Stimulated activated CD4-positive, alpha-beta T cell treated with anti-CD3 and anti-CD28 coated beads, Interleukin-2, amount 100 ng/mL, for 24 hours (primary cell): ENCODE measurements at regions not wholly inside any gene's neighbourhood (a gene's known extent, or its start where the extent isn't known, plus 50 kb on each side); places are given as distances from the start of the nearest gene placed in this dataset.

Experiments used
- DNase-seq, 2 donors: peaks; one replicate each; pipeline ENCODE4 v3.0.0-alpha.2; 2020

- DNase-seq, result no peak
These were observed 129.6 kb upstream of the CNTN6 start for GRCh38 chr3:963255-963654.

DNA sequence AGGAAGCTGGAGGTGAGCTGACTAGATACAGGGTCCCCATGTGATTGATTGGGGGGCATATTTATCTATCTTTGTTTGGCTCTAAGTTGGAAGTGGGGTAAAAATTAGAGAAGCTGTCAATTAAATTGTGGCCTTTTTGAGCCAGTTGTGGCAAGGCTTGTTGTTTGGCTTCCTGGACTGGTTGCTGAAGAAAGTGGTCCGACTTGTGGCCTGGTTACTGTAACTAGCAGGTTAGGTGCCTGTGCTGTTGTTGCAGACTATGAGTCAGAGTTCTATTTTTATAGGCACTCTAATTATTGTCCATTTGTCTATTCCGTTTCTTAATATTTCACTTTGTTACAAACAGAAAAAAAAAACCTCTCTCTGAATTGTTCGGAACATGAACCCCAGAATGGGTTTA, 129.1 kb upstream of the CNTN6 start:
- no peak for DNase-seq

- DNase-seq, result no peak
These were observed 127.0 kb upstream of the CNTN6 start for GRCh38 chr3:965826-966225.

- DNase-seq, result no peak
These were observed 126.5 kb upstream of the CNTN6 start for GRCh38 chr3:966341-966740.

- no peak for DNase-seq
These were observed 119.5 kb upstream of the CNTN6 start for GRCh38 chr3:973340-973739.

DNA sequence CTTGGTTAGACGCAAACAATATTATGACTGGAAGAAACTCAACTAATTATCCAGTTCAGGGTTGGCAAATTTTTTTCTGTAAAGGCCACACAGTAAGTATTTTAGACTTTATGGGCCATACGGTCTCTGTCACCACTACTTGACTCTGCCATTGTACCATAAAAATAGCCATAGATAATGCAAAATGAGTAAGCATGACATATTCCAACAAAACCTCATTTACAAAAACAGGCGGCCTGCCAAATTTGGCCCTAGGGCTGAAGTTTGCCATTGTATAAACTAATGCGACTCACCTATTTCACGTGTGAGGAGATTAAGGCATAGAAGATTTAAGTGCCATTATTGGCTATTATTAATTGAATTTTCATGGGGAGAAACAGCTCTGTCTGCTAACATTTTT, 116.8 kb upstream of the CNTN6 start:
- no peak for DNase-seq

GRCh38 chr3:981156-981555, 111.7 kb upstream of the CNTN6 start:
- no peak for DNase-seq

- DNase-seq, result no peak
These were observed 104.0 kb upstream of the CNTN6 start for GRCh38 chr3:988785-989184.

- no peak for DNase-seq
These were observed 100.0 kb upstream of the CNTN6 start for GRCh38 chr3:992871-993270.

- DNase-seq, result no peak
These were observed 90.8 kb upstream of the CNTN6 start for GRCh38 chr3:1002010-1002409.

DNA sequence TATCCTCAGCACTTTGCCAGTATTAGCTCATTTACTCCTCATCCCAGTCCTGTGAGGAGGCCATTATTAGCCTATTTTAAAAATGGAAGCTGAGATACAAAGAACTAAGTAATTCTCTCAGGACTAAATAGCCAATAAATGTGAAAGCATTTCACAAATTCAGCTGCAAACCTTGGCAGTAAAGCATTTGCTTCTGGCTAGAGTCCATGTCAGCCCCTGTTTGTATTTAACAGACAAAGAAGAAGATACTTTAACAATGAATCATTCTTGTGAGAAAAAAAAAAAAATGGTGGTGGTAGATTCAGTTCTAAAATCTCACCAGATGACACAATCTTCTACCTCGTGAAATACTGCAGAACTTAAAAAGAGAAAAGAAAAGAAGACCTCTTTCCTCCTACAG, 85.0 kb upstream of the CNTN6 start:
- DNase-seq, result no peak

DNA sequence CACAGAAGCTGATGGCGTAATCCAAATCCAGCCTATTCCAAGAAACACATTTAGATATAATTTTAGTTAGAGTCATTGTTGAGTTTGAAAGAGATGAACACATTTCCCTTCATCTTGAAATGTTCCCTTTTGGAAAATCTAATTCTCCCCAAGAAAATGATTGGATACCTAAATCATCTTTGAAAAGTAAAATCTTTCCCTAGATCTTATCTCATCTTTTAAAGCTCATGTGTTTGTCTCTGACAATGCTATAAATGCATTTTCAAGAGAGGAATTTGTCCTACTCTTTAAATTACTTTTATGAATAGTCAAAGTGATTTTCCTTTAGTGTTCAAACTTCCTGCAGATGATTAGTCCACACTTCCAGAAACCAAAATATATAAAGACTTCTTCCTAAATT, 82.6 kb upstream of the CNTN6 start:
- DNase-seq, result no peak

- no peak for DNase-seq
These were observed 77.0 kb upstream of the CNTN6 start for GRCh38 chr3:1015826-1016225.

DNA sequence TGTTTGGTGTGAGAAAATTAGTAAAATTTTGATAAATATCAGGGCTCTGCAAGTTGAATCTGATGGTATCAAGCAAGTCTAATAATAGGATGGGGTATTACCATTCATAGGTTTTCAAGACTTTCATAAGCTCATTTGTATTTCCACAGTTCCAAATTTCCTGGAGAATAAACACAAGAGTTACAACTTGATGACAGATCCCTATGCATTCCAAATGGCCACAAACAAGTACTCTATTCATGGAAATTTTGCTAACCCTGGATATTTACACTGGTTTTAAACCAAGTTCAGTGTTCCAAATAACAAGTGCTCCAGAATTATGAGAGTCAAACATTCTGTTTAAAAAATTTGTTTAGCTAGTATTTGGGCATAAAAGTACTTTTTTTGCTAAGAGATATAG, 75.0 kb upstream of the CNTN6 start:
- no peak for DNase-seq

DNA sequence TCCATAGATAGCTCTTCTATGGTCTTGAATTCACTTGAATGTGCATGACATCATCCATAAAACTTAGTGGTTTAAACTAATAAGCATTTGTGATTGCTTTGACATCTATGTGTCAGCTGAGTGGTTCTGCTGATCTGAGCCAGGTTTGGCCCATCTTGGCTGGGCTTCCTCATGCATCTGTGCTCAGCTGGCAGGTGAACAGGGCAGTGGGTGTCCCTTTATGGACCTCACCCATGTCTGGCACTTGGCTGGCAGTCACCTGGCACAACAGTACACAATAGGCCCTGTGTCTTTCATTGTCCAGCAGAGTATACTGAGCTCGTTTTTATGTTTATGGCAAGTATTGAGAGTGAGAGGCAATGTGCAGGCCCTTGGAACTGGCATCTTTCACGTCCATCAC, 73.7 kb upstream of the CNTN6 start:
- DNase-seq, result no peak

GRCh38 chr3:1026395-1026794, 66.4 kb upstream of the CNTN6 start:
- DNase-seq, result no peak

- no peak for DNase-seq
These were observed 56.5 kb upstream of the CNTN6 start for GRCh38 chr3:1036207-1036826.

DNA sequence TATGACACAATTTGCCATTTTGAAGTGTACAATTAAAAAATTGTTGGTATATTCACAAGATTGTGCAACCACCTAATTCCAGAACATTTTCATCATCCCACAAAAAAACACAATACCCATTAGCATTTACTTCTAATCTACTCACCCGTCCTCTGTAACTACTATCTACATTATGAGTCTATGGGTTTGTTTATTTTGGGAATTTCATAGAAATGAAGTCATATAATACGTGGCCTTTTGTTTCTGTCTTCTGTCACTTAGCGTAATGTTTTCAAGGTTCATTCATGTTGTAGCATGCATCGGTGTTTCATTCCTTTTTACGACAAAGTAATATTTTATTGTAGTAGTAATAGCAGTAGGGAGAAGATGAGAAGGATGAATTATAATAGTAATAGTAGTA, 55.2 kb upstream of the CNTN6 start:
- DNase-seq, result no peak
